HG03457 (cell line): ENCODE measurements at regions not wholly inside any gene's neighbourhood (a gene's known extent, or its start where the extent isn't known, plus 50 kb on each side); places are given as distances from the start of the nearest gene placed in this dataset.

Experiments used
- ATAC-seq: cut with Tn5 transposase; IDR thresholded peaks from one replicate; pipeline ENCODE4 v1.9.1; 2021; ENCODE audit warnings: moderate number of reproducible peaks; ENCODE audit not compliant: unreplicated experiment

GRCh38 chr10:107269626-107270025 lies 105.1 kb upstream of the SORCS1 start:
- no peak for ATAC-seq

GRCh38 chr10:107264742-107265141 lies 100.2 kb upstream of the SORCS1 start:
- ATAC-seq = no peak

- ATAC-seq = no peak
Observed at GRCh38 chr10:107244122-107244521, 79.6 kb upstream of the SORCS1 start.

- no peak for ATAC-seq
Observed at GRCh38 chr10:107238275-107238674, 73.8 kb upstream of the SORCS1 start.

- no peak for ATAC-seq
Observed at GRCh38 chr10:107232013-107232412, 67.5 kb upstream of the SORCS1 start.

- no peak for ATAC-seq
Observed at GRCh38 chr10:107230887-107231286, 66.4 kb upstream of the SORCS1 start.

- ATAC-seq = no peak
Observed at GRCh38 chr10:107215681-107216080, 51.2 kb upstream of the SORCS1 start.
